ENCODE measurements at regions not wholly inside any gene's neighbourhood (a gene's known extent, or its start where the extent isn't known, plus 50 kb on each side); places are given as distances from the start of the nearest gene placed in this dataset.
"Not testable (repeated sequence)": the region's sequence is repeated elsewhere in the genome, so short reads cannot be mapped to it uniquely, and the experiment has no call there.

- TF ChIP-seq CTCF (IDR thresholded peaks at IDR 0.05; ENCODE audit: borderline replicate concordance, insufficient read depth, low read depth, low read length): no peak
- H3K4me3 ChIP-seq (ENCODE audit: low read depth, low read length): no peak overlapping the region
Observed at GRCh38 chrX:18102006-18102405, 118.7 kb downstream of the BEND2 start.

GRCh38 chrX:18101087-18101486 lies 119.6 kb downstream of the BEND2 start:
- TF ChIP-seq CTCF (IDR thresholded peaks at IDR 0.05; ENCODE audit: borderline replicate concordance, insufficient read depth, low read depth, low read length): no peak
- no peak overlapping the region for H3K4me3 ChIP-seq (ENCODE audit: low read depth, low read length)

GRCh38 chrX:18099745-18100144 lies 120.9 kb downstream of the BEND2 start:
- H3K4me3 ChIP-seq (ENCODE audit: low read depth, low read length): no peak overlapping the region
- no peak for TF ChIP-seq CTCF (IDR thresholded peaks at IDR 0.05; ENCODE audit: borderline replicate concordance, insufficient read depth, low read depth, low read length)

- no peak overlapping the region for H3K4me3 ChIP-seq (ENCODE audit: low read depth, low read length)
- TF ChIP-seq CTCF (IDR thresholded peaks at IDR 0.05; ENCODE audit: borderline replicate concordance, insufficient read depth, low read depth, low read length): no peak
Observed at GRCh38 chrX:18098763-18099162, 121.9 kb downstream of the BEND2 start.

- H3K4me3 ChIP-seq (ENCODE audit: low read depth, low read length): no peak overlapping the region
- no peak for TF ChIP-seq CTCF (IDR thresholded peaks at IDR 0.05; ENCODE audit: borderline replicate concordance, insufficient read depth, low read depth, low read length)
Observed at GRCh38 chrX:18076434-18076833, 144.3 kb downstream of the BEND2 start.

GRCh38 chrX:18075603-18076002 lies 145.1 kb downstream of the BEND2 start:
- TF ChIP-seq CTCF (IDR thresholded peaks at IDR 0.05; ENCODE audit: borderline replicate concordance, insufficient read depth, low read depth, low read length): no peak
- H3K4me3 ChIP-seq (ENCODE audit: low read depth, low read length): no peak overlapping the region

- not testable (repeated sequence) for H3K4me3 ChIP-seq (ENCODE audit: low read depth, low read length)
Observed at GRCh38 chrX:18068045-18068444, 152.6 kb downstream of the BEND2 start.

- TF ChIP-seq CTCF (IDR thresholded peaks at IDR 0.05; ENCODE audit: borderline replicate concordance, insufficient read depth, low read depth, low read length): no peak
- H3K4me3 ChIP-seq (ENCODE audit: low read depth, low read length): no peak overlapping the region
Observed at GRCh38 chrX:18065956-18066355, 154.7 kb downstream of the BEND2 start.

All from GM12875 (cell line).